Osteoblast (primary cell): ENCODE measurements at regions not wholly inside any gene's neighbourhood (a gene's known extent, or its start where the extent isn't known, plus 50 kb on each side); places are given as distances from the start of the nearest gene placed in this dataset.

ENCODE experiments used
- DNase-seq: peaks from one replicate; pipeline ENCODE4 v3.0.0; 2011; ENCODE audit warnings: low spot score, mixed read lengths; ENCODE audit not compliant: insufficient read length; ENCODE audit errors: missing footprints
- H2AFZ ChIP-seq: 2 replicates; pipeline ENCODE4 v1.6.0; 2011; ENCODE audit warnings: mild to moderate bottlenecking, low read length
- H3K27ac ChIP-seq: 2 replicates; pipeline ENCODE4 v1.5.1; 2011; ENCODE audit warnings: mild to moderate bottlenecking, low read depth, low read length, moderate library complexity
- H3K27me3 ChIP-seq: 2 replicates; pipeline ENCODE4 v1.6.0; 2012; ENCODE audit warnings: mild to moderate bottlenecking, control low read depth, inconsistent platforms, low read length, moderate library complexity; ENCODE audit not compliant: insufficient read depth
- H3K36me3 ChIP-seq: 2 replicates; pipeline ENCODE4 v1.5.1; 2011; ENCODE audit warnings: mild to moderate bottlenecking, low read length, control low read depth, moderate library complexity; ENCODE audit not compliant: insufficient read depth
- H3K4me1 ChIP-seq: 2 replicates; pipeline ENCODE4 v1.5.1; 2011; ENCODE audit warnings: mild to moderate bottlenecking, low read length, control low read depth, moderate library complexity; ENCODE audit not compliant: insufficient read depth
- H3K4me2 ChIP-seq: 2 replicates; pipeline ENCODE4 v1.6.0; 2011; ENCODE audit warnings: mild to moderate bottlenecking, low read length; ENCODE audit not compliant: insufficient read depth
- H3K4me3 ChIP-seq: fragments of 200-600 bp; sonication (generic); 3 replicates; pipeline ENCODE4 v1.5.1; 2012; ENCODE audit warnings: mild to moderate bottlenecking, low read length, inconsistent platforms; ENCODE audit not compliant: insufficient read depth
- H3K79me2 ChIP-seq: 2 replicates; pipeline ENCODE4 v1.6.0; 2012; ENCODE audit warnings: mild to moderate bottlenecking, low read length, control low read depth, inconsistent platforms; ENCODE audit not compliant: insufficient read depth
- H3K9me3 ChIP-seq: 2 replicates; pipeline ENCODE4 v1.5.1; 2011; ENCODE audit warnings: low read depth, low read length, control low read depth
- H4K20me1 ChIP-seq: 2 replicates; pipeline ENCODE4 v1.6.0; 2012; ENCODE audit warnings: mild to moderate bottlenecking, low read length, control low read depth; ENCODE audit not compliant: insufficient read depth
- TF ChIP-seq, protein P1 (sequence below): IDR thresholded peaks from 2 replicates; pipeline ENCODE4 v1.5.1; 2011; ENCODE audit warnings: mild to moderate bottlenecking, low read depth, low read length, moderate library complexity; ENCODE audit errors: extremely low read depth

GRCh38 chr15:69852916-69853315 is 244.8 kb downstream of the TLE3 start:
- Histone ChIP-seq H3K36me3 (no peaks in the 10 kb centered on the region), H4K20me1 (no peaks in the 10 kb centered on the region), H3K9me3 (no peaks in the 10 kb centered on the region), H3K4me3 (no peak overlapping the region), H3K4me1 (peaks cover 39% of the 10 kb centered on the region), H3K27me3 (no peaks in the 10 kb centered on the region), H3K4me2 (no peak overlapping the region), H3K79me2 (no peaks in the 10 kb centered on the region), H3K27ac (peak overlapping the region; percentile 90), H2AFZ (no peak overlapping the region)
- TF ChIP-seq, protein P1, sequence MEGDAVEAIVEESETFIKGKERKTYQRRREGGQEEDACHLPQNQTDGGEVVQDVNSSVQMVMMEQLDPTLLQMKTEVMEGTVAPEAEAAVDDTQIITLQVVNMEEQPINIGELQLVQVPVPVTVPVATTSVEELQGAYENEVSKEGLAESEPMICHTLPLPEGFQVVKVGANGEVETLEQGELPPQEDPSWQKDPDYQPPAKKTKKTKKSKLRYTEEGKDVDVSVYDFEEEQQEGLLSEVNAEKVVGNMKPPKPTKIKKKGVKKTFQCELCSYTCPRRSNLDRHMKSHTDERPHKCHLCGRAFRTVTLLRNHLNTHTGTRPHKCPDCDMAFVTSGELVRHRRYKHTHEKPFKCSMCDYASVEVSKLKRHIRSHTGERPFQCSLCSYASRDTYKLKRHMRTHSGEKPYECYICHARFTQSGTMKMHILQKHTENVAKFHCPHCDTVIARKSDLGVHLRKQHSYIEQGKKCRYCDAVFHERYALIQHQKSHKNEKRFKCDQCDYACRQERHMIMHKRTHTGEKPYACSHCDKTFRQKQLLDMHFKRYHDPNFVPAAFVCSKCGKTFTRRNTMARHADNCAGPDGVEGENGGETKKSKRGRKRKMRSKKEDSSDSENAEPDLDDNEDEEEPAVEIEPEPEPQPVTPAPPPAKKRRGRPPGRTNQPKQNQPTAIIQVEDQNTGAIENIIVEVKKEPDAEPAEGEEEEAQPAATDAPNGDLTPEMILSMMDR: no peak
- no peak for DNase-seq

GRCh38 chr15:69853544-69853951 is 244.2 kb downstream of the TLE3 start:
- Histone ChIP-seq H3K4me3 (no peak overlapping the region), H3K4me1 (peaks cover 39% of the 10 kb centered on the region), H3K4me2 (peak overlapping the region; percentile 19), H3K79me2 (no peaks in the 10 kb centered on the region), H4K20me1 (no peaks in the 10 kb centered on the region), H3K27ac (peak overlapping the region; percentile 90), H3K36me3 (no peaks in the 10 kb centered on the region), H3K9me3 (no peaks in the 10 kb centered on the region), H2AFZ (no peak overlapping the region), H3K27me3 (no peaks in the 10 kb centered on the region)
- TF ChIP-seq, protein P1: no peak
- DNase-seq: peak; percentile 87

- Histone ChIP-seq H2AFZ (no peak overlapping the region), H3K36me3 (no peaks in the 10 kb centered on the region), H3K4me1 (peaks cover 39% of the 10 kb centered on the region), H3K79me2 (no peaks in the 10 kb centered on the region), H3K9me3 (no peaks in the 10 kb centered on the region), H3K4me3 (no peak overlapping the region), H3K27me3 (no peaks in the 10 kb centered on the region), H4K20me1 (no peaks in the 10 kb centered on the region), H3K4me2 (peak overlapping the region; percentile 19), H3K27ac (peak overlapping the region; percentile 90)
- DNase-seq: no peak
- TF ChIP-seq, protein P1: no peak
These were observed 243.7 kb downstream of the TLE3 start for GRCh38 chr15:69854001-69854400.

DNA sequence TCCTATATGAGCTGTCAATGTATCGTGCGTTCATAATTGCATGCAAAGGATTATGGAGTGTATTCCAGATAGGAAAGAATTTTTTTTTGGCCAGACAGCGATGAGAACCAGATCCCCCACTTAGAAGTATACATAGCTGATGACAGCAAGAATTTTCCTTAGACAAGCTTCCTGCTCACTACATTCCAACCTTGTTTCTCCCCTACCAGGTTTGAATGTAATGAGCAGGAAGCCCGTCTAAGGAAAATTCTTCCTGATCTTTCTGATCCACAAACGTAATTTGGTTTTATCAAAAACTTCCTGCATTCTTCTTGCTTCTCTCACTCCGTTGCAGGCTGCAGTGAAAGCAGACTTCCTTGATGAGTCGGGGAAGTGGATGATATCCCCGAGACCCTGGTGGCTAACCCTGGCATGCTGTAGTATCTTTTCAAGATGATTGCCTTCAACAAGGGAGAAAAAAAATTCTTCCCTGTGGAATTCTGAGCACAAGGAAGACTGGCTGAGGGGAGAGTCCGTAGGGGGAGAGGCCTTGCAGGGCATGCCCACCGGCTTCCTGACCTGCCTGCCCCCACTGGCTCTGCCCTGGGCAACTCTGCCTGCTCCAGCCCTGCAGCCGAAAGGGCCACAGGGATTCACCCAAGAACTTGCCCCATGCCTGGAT is 243.1 kb downstream of the TLE3 start:
- Histone ChIP-seq H3K27ac (peak overlapping the region; percentile 90), H2AFZ (peak overlapping the region; percentile 24)
- DNase-seq: no peak

More for the DNA sequence above, 243.1 kb downstream of the TLE3 start:
- Histone ChIP-seq H4K20me1 (no peaks in the 10 kb centered on the region), H3K4me3 (no peak overlapping the region), H3K79me2 (no peaks in the 10 kb centered on the region), H3K4me2 (peak overlapping the region; percentile 46), H3K4me1 (peaks cover 39% of the 10 kb centered on the region), H3K36me3 (no peaks in the 10 kb centered on the region), H3K9me3 (no peaks in the 10 kb centered on the region), H3K27me3 (no peaks in the 10 kb centered on the region)
- TF ChIP-seq, protein P1: peak; percentile 10
